Liver (tissue), 8 donors: ENCODE measurements at regions not wholly inside any gene's neighbourhood (a gene's known extent, or its start where the extent isn't known, plus 50 kb on each side); places are given as distances from the start of the nearest gene placed in this dataset.

Experiments used
- DNase-seq: peaks from one replicate; pipeline ENCODE4 v3.0.0-alpha.2; 2017; ENCODE audit warnings: low spot score
- H3K27ac ChIP-seq, 2 donors: one replicate each; pipeline ENCODE4 v1.7.0; 2013; ENCODE audit warnings: inconsistent platforms in 2 of 2, low read length in 2 of 2, control low read depth in 1 of 2, low read depth in 1 of 2, mild to moderate bottlenecking in 1 of 2
- H3K27me3 ChIP-seq, 4 donors: one replicate each; pipeline versions ENCODE4 v1.6.1 to v1.7.0; 2013; ENCODE audit warnings: low read length in 3 of 4, inconsistent platforms in 1 of 4, mild to moderate bottlenecking in 1 of 4, moderate library complexity in 1 of 4; ENCODE audit not compliant: control insufficient read depth in 4 of 4, insufficient read depth in 4 of 4
- H3K36me3 ChIP-seq, 4 donors: one replicate each; pipeline versions ENCODE4 v1.6.1 to v1.7.0; 2013; ENCODE audit warnings: low read length in 3 of 4, mild to moderate bottlenecking in 3 of 4, low read depth in 1 of 4, moderate library complexity in 1 of 4; ENCODE audit not compliant: control insufficient read depth in 4 of 4, insufficient read depth in 3 of 4
- H3K4me1 ChIP-seq, 4 donors: one replicate each; pipeline versions ENCODE4 v1.6.1 to v1.7.0; 2013; ENCODE audit warnings: low read length in 3 of 4, mild to moderate bottlenecking in 3 of 4, moderate library complexity in 1 of 4; ENCODE audit not compliant: control insufficient read depth in 4 of 4, insufficient read depth in 4 of 4
- H3K4me3 ChIP-seq, 3 donors: one replicate each; pipeline versions ENCODE4 v1.6.1 to v1.7.0; 2013; ENCODE audit warnings: low read length in 3 of 3, control low read depth in 1 of 3, low read depth in 1 of 3, mild to moderate bottlenecking in 1 of 3
- H3K9ac ChIP-seq, 2 donors: one replicate each; pipeline ENCODE4 v1.7.0; 2013; ENCODE audit warnings: low read length in 2 of 2, mild to moderate bottlenecking in 2 of 2, moderate library complexity in 2 of 2, control low read depth in 1 of 2, low read depth in 1 of 2
- H3K9me3 ChIP-seq, 4 donors: one replicate each; pipeline versions ENCODE4 v1.6.1 to v1.7.0; 2013; ENCODE audit warnings: low read length in 3 of 4; ENCODE audit not compliant: control insufficient read depth in 4 of 4
- EGR1 ChIP-seq, 2 donors: IDR thresholded peaks; 2 replicates each; pipeline ENCODE4 v1.6.1; 2016 to 2018; ENCODE audit warnings: antibody characterized with exemption in 2 of 2, low read depth in 2 of 2
- FOXA1 ChIP-seq: IDR thresholded peaks from 2 replicates; pipeline ENCODE4 v1.6.1; 2016; ENCODE audit warnings: antibody characterized with exemption
- FOXA2 ChIP-seq: IDR thresholded peaks from 2 replicates; pipeline ENCODE4 v1.6.1; 2016; ENCODE audit warnings: antibody characterized with exemption
- GABPA ChIP-seq, 2 donors: IDR thresholded peaks in 1 of 2; conservative IDR thresholded peaks in 1 of 2; 2 replicates each; pipeline ENCODE4 v1.6.1; 2016; ENCODE audit warnings: antibody characterized with exemption in 2 of 2, mild to moderate bottlenecking in 1 of 2, moderate library complexity in 1 of 2
- HNF4A ChIP-seq, 2 donors: conservative IDR thresholded peaks; 2 replicates each; pipeline ENCODE4 v1.6.1; 2016; ENCODE audit warnings: antibody characterized with exemption in 2 of 2, mild to moderate bottlenecking in 2 of 2
- HNF4G ChIP-seq: IDR thresholded peaks from 2 replicates; pipeline ENCODE4 v1.6.1; 2016; ENCODE audit warnings: antibody characterized with exemption
- JUND ChIP-seq, 2 donors: IDR thresholded peaks; 2 replicates each; pipeline ENCODE4 v1.6.1; 2016; ENCODE audit warnings: antibody characterized with exemption in 2 of 2
- MAX ChIP-seq: IDR thresholded peaks from 2 replicates; pipeline ENCODE4 v1.6.1; 2016; ENCODE audit warnings: antibody characterized with exemption
- NR2F2 ChIP-seq: IDR thresholded peaks from 2 replicates; pipeline ENCODE4 v1.6.1; 2016; ENCODE audit warnings: antibody characterized with exemption
- RAD21 ChIP-seq, 2 donors: IDR thresholded peaks; 2 replicates each; pipeline ENCODE4 v1.6.1; 2016; ENCODE audit warnings: antibody characterized with exemption in 2 of 2, mild to moderate bottlenecking in 2 of 2
- RXRA ChIP-seq, 2 donors: IDR thresholded peaks; 2 replicates each; pipeline ENCODE4 v1.6.1; 2017 to 2018; ENCODE audit warnings: antibody characterized with exemption in 2 of 2, mild to moderate bottlenecking in 1 of 2
- SP1 ChIP-seq: IDR thresholded peaks from 2 replicates; pipeline ENCODE4 v1.6.1; 2018; ENCODE audit warnings: antibody characterized with exemption, mild to moderate bottlenecking
- TAF1 ChIP-seq: conservative IDR thresholded peaks from 2 replicates; pipeline ENCODE4 v1.6.1; 2016; ENCODE audit warnings: antibody characterized with exemption, mild to moderate bottlenecking
- YY1 ChIP-seq: IDR thresholded peaks from 2 replicates; pipeline ENCODE4 v1.6.1; 2016; ENCODE audit warnings: antibody characterized with exemption, mild to moderate bottlenecking
- ZBTB33 ChIP-seq: IDR thresholded peaks from 2 replicates; pipeline ENCODE4 v1.6.1; 2016; ENCODE audit warnings: antibody characterized with exemption
- WGBS: extraction: QIAGEN DNeasy Blood & Tissue Kit; methylation state at CpG from one replicate; pipeline ENCODE4 v1.1.7; 2013; 5-methylcytosine and 5-hydroxymethylcytosine counted together
- TF ChIP-seq, protein P1 (sequence below): IDR thresholded peaks from 2 replicates; pipeline ENCODE4 v1.6.1; 2016; ENCODE audit warnings: antibody characterized with exemption
- TF ChIP-seq, protein P2 (sequence below): fragments of 150-350 bp; IDR thresholded peaks from 2 replicates; pipeline ENCODE4 v1.5.1; 2017; ENCODE audit warnings: improper control_type of control experiment, low read depth, low read length; ENCODE audit not compliant: missing input control
- TF ChIP-seq, protein P3 (sequence below): IDR thresholded peaks from 2 replicates; pipeline ENCODE4 v1.6.1; 2016; ENCODE audit warnings: antibody characterized with exemption, mild to moderate bottlenecking
- donor health status: healthy.
- donor health status: healthy.
- donor health status: healthy.
- donor health status: healthy.
- donor health status: healthy.

GRCh38 chr19:13600802-13601201 lies 94.5 kb upstream of the CACNA1A start:
- Histone ChIP-seq H3K9ac (no peak overlapping the region), H3K4me1 (no peaks in the 10 kb centered on the region), H3K9me3 (no peaks in the 10 kb centered on the region), H3K4me3 (no peak overlapping the region), H3K27ac (no peak overlapping the region), H3K27me3 (peaks cover 0 to 3% (median 0%) of the 10 kb centered on the region in 4 donors), H3K36me3 (no peaks in the 10 kb centered on the region)
- 72% methylated on average over 6 of the region's 6 CpGs for WGBS
- no peak for TF ChIP-seq FOXA1
- TF ChIP-seq HNF4G: no peak
- no peak for TF ChIP-seq SP1
- TF ChIP-seq JUND (IDR thresholded peaks at IDR 0.05): no peak
- no peak for TF ChIP-seq EGR1 (IDR thresholded peaks at IDR 0.05; ENCODE audit: low read depth in 2 of 2)
- no peak for TF ChIP-seq FOXA2
- no peak for TF ChIP-seq MAX
- TF ChIP-seq, protein P1, sequence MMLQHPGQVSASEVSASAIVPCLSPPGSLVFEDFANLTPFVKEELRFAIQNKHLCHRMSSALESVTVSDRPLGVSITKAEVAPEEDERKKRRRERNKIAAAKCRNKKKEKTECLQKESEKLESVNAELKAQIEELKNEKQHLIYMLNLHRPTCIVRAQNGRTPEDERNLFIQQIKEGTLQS: no peak
- no peak for TF ChIP-seq RXRA (IDR thresholded peaks at IDR 0.05)
- no peak for TF ChIP-seq YY1
- TF ChIP-seq, protein P2, sequence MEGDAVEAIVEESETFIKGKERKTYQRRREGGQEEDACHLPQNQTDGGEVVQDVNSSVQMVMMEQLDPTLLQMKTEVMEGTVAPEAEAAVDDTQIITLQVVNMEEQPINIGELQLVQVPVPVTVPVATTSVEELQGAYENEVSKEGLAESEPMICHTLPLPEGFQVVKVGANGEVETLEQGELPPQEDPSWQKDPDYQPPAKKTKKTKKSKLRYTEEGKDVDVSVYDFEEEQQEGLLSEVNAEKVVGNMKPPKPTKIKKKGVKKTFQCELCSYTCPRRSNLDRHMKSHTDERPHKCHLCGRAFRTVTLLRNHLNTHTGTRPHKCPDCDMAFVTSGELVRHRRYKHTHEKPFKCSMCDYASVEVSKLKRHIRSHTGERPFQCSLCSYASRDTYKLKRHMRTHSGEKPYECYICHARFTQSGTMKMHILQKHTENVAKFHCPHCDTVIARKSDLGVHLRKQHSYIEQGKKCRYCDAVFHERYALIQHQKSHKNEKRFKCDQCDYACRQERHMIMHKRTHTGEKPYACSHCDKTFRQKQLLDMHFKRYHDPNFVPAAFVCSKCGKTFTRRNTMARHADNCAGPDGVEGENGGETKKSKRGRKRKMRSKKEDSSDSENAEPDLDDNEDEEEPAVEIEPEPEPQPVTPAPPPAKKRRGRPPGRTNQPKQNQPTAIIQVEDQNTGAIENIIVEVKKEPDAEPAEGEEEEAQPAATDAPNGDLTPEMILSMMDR: no peak
- no peak for TF ChIP-seq NR2F2
- TF ChIP-seq RAD21 (IDR thresholded peaks at IDR 0.05): no peak
- TF ChIP-seq ZBTB33: no peak
- no peak for TF ChIP-seq TAF1
- no peak for TF ChIP-seq HNF4A (conservative IDR thresholded peaks at IDR 0.05)
- TF ChIP-seq, protein P3, sequence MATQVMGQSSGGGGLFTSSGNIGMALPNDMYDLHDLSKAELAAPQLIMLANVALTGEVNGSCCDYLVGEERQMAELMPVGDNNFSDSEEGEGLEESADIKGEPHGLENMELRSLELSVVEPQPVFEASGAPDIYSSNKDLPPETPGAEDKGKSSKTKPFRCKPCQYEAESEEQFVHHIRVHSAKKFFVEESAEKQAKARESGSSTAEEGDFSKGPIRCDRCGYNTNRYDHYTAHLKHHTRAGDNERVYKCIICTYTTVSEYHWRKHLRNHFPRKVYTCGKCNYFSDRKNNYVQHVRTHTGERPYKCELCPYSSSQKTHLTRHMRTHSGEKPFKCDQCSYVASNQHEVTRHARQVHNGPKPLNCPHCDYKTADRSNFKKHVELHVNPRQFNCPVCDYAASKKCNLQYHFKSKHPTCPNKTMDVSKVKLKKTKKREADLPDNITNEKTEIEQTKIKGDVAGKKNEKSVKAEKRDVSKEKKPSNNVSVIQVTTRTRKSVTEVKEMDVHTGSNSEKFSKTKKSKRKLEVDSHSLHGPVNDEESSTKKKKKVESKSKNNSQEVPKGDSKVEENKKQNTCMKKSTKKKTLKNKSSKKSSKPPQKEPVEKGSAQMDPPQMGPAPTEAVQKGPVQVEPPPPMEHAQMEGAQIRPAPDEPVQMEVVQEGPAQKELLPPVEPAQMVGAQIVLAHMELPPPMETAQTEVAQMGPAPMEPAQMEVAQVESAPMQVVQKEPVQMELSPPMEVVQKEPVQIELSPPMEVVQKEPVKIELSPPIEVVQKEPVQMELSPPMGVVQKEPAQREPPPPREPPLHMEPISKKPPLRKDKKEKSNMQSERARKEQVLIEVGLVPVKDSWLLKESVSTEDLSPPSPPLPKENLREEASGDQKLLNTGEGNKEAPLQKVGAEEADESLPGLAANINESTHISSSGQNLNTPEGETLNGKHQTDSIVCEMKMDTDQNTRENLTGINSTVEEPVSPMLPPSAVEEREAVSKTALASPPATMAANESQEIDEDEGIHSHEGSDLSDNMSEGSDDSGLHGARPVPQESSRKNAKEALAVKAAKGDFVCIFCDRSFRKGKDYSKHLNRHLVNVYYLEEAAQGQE: no peak
- no peak for TF ChIP-seq GABPA (IDR thresholded peaks at IDR 0.05 in 1 of 2, conservative IDR thresholded peaks at IDR 0.05 in 1 of 2)
- no peak for DNase-seq
